Kidney epithelial cell (primary cell): ENCODE measurements at regions not wholly inside any gene's neighbourhood (a gene's known extent, or its start where the extent isn't known, plus 50 kb on each side); places are given as distances from the start of the nearest gene placed in this dataset.

Source experiments
- DNase-seq: peaks from one replicate; pipeline ENCODE4 v3.0.0-alpha.2; 2010; ENCODE audit warnings: low read depth
- H3K27me3 ChIP-seq: 2 replicates; pipeline ENCODE4 v1.6.0; 2011; ENCODE audit warnings: low read length; ENCODE audit not compliant: control insufficient read depth, insufficient read depth
- H3K36me3 ChIP-seq: 2 replicates; pipeline ENCODE4 v1.5.1; 2011; ENCODE audit warnings: low read length; ENCODE audit not compliant: control insufficient read depth, insufficient read depth
- H3K4me3 ChIP-seq: 2 replicates; pipeline ENCODE4 v1.5.1; 2011; ENCODE audit warnings: low read depth, mild to moderate bottlenecking, control low read depth, low read length
- CTCF ChIP-seq: IDR thresholded peaks from 2 replicates; pipeline ENCODE4 v1.5.1; 2011; ENCODE audit warnings: mild to moderate bottlenecking, moderate library complexity, low read length, control low read depth, inconsistent platforms; ENCODE audit not compliant: insufficient read depth, poor library complexity, severe bottlenecking

- no peak for DNase-seq
- no peak overlapping the region for H3K4me3 ChIP-seq
- H3K36me3 ChIP-seq = no peaks in the 10 kb centered on the region
- H3K27me3 ChIP-seq = no peaks in the 10 kb centered on the region
- no peak for TF ChIP-seq CTCF
Observed at GRCh38 chr17:54521137-54521536, 379.5 kb upstream of the TOM1L1 start.

- TF ChIP-seq CTCF = no peak
- no peak overlapping the region for H3K4me3 ChIP-seq
Observed at GRCh38 chr17:54524501-54524900, 376.2 kb upstream of the TOM1L1 start.

GRCh38 chr17:54527941-54528340 lies 372.7 kb upstream of the TOM1L1 start:
- TF ChIP-seq CTCF = no peak
- DNase-seq = no peak
- no peaks in the 10 kb centered on the region for H3K27me3 ChIP-seq
- H3K4me3 ChIP-seq = no peak overlapping the region
- H3K36me3 ChIP-seq = no peaks in the 10 kb centered on the region

More at GRCh38 chr17:54524501-54524900, 376.2 kb upstream of the TOM1L1 start:
- H3K36me3 ChIP-seq = no peaks in the 10 kb centered on the region
- no peaks in the 10 kb centered on the region for H3K27me3 ChIP-seq
- no peak for DNase-seq

- no peak overlapping the region for H3K4me3 ChIP-seq
- H3K27me3 ChIP-seq = no peaks in the 10 kb centered on the region
- no peak for DNase-seq
- no peaks in the 10 kb centered on the region for H3K36me3 ChIP-seq
- TF ChIP-seq CTCF = no peak
Observed at GRCh38 chr17:54530398-54530797, 370.3 kb upstream of the TOM1L1 start.

GRCh38 chr17:54536306-54536705 lies 364.3 kb upstream of the TOM1L1 start:
- DNase-seq = no peak
- Histone ChIP-seq H3K27me3 (no peaks in the 10 kb centered on the region), H3K4me3 (no peak overlapping the region), H3K36me3 (no peaks in the 10 kb centered on the region)
- no peak for TF ChIP-seq CTCF

GRCh38 chr17:54537656-54538055 lies 363.0 kb upstream of the TOM1L1 start:
- Histone ChIP-seq H3K27me3 (no peaks in the 10 kb centered on the region), H3K36me3 (no peaks in the 10 kb centered on the region), H3K4me3 (no peak overlapping the region)
- TF ChIP-seq CTCF = no peak
- DNase-seq = no peak
